Keratinocyte (primary cell): ENCODE measurements at regions not wholly inside any gene's neighbourhood (a gene's known extent, or its start where the extent isn't known, plus 50 kb on each side); places are given as distances from the start of the nearest gene placed in this dataset.

Experiments used
- DNase-seq: peaks from one replicate; pipeline ENCODE4 v3.0.0-alpha.2; 2011; ENCODE audit warnings: low read depth, missing footprints, low spot score
- FAIRE-seq: peaks from 2 replicates; lab custom pipeline; 2011; peaks lifted over from hg19 to GRCh38; lab: Jason Lieb, UNC
- H2AFZ ChIP-seq: 2 replicates; pipeline ENCODE4 v1.6.0; 2012; ENCODE audit warnings: low read length, control low read depth, inconsistent platforms; ENCODE audit not compliant: control insufficient read depth
- H3K27ac ChIP-seq: 2 replicates; pipeline ENCODE4 v1.5.1; 2011; ENCODE audit warnings: low read length; ENCODE audit not compliant: control insufficient read depth, insufficient read depth
- H3K27me3 ChIP-seq: 3 replicates; pipeline ENCODE4 v1.6.0; 2011; ENCODE audit warnings: low read length; ENCODE audit not compliant: control insufficient read depth, insufficient read depth; ENCODE audit errors: extremely low read depth
- H3K36me3 ChIP-seq, 2 experiments: 2 replicates in 1 of 2; 3 replicates in 1 of 2; pipeline ENCODE4 v1.5.1; 2011; ENCODE audit warnings: low read length in 2 of 2, mild to moderate bottlenecking in 1 of 2; ENCODE audit not compliant: control insufficient read depth in 2 of 2, insufficient read depth in 2 of 2; ENCODE audit errors: extremely low read depth in 1 of 2
- H3K4me1 ChIP-seq: 3 replicates; pipeline ENCODE4 v1.5.1; 2011; ENCODE audit warnings: low read length; ENCODE audit not compliant: control insufficient read depth, insufficient read depth; ENCODE audit errors: extremely low read depth
- H3K4me2 ChIP-seq: 3 replicates; pipeline ENCODE4 v1.6.0; 2011; ENCODE audit warnings: low read depth, low read length; ENCODE audit not compliant: control insufficient read depth, insufficient read depth; ENCODE audit errors: extremely low read depth
- H3K4me3 ChIP-seq, 3 experiments: fragments of 200-600 bp in 1 of 3; sonication (generic) in 1 of 3; 2 replicates in 2 of 3; 3 replicates in 1 of 3; pipeline ENCODE4 v1.5.1; 2011 to 2016; ENCODE audit warnings: low read length in 3 of 3, mild to moderate bottlenecking in 3 of 3, control low read depth in 2 of 3, inconsistent platforms in 1 of 3, low read depth in 1 of 3, mixed read lengths in 1 of 3, mixed run types in 1 of 3, moderate library complexity in 1 of 3; ENCODE audit not compliant: control insufficient read depth in 2 of 3, insufficient read depth in 2 of 3; ENCODE audit errors: extremely low read depth in 1 of 3
- H3K79me2 ChIP-seq: 2 replicates; pipeline ENCODE4 v1.6.0; 2012; ENCODE audit warnings: low read length; ENCODE audit not compliant: control insufficient read depth, insufficient read depth
- H3K9ac ChIP-seq: 3 replicates; pipeline ENCODE4 v1.6.0; 2011; ENCODE audit warnings: low read length; ENCODE audit not compliant: control insufficient read depth, insufficient read depth; ENCODE audit errors: extremely low read depth
- H3K9me1 ChIP-seq: 3 replicates; pipeline ENCODE4 v1.6.0; 2011; ENCODE audit warnings: low read length; ENCODE audit not compliant: control insufficient read depth, insufficient read depth; ENCODE audit errors: extremely low read depth
- H3K9me3 ChIP-seq: 2 replicates; pipeline ENCODE4 v1.5.1; 2012; ENCODE audit warnings: low read depth, low read length; ENCODE audit not compliant: control insufficient read depth
- H4K20me1 ChIP-seq: 3 replicates; pipeline ENCODE4 v1.6.0; 2011; ENCODE audit warnings: low read length; ENCODE audit not compliant: control insufficient read depth, insufficient read depth; ENCODE audit errors: extremely low read depth
- EZH2 ChIP-seq: IDR thresholded peaks from one replicate; pipeline ENCODE4 v1.6.1; 2012; ENCODE audit warnings: inconsistent platforms, mild to moderate bottlenecking, low read length, moderate library complexity
- dilution Hi-C: fragments of 300-500 bp; cut with MboI; formaldehyde crosslinking; loops from one replicate; pipeline ENCODE4 v1.7.0; 2020; ENCODE audit warnings: low sequenced_read_pairs; ENCODE audit not compliant: extremely low pct_ligation_motif_present
- TF ChIP-seq, protein P1 (sequence below), 3 experiments: IDR thresholded peaks in 1 of 3; conservative IDR thresholded peaks in 1 of 3; optimal IDR thresholded peaks in 1 of 3; 2 replicates in 2 of 3; 3 replicates in 1 of 3; pipeline versions ENCODE3 to v1.5.1; 2011; ENCODE audit warnings: low read length in 3 of 3, mild to moderate bottlenecking in 3 of 3, moderate library complexity in 2 of 3, control low read depth in 1 of 3, inconsistent platforms in 1 of 3; ENCODE audit not compliant: insufficient read depth in 2 of 3; ENCODE audit errors: extremely low read depth in 1 of 3

DNA sequence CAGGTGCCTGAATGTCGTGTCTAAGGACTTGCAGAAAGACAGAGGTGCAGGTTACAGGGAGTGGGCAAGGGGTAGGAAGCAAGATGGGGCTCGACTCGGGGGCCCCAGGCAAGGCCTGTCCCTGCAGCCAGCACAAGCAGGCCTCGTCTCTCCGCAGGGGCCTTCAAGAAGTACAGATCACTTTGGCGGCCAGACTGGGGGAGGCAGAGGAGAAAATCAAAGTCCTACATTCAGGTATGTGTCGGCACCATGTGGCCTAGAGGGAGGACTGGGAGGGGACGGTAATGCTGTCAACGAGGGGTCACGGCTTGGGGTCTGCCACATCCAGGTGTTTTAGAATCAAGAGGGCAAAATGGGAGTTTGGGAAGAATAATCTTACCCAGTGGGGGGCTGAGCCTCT lies 73.7 kb downstream of the PHETA1 start:
- dilution Hi-C loops = no loop called here
- FAIRE-seq = no peak
- H3K9ac ChIP-seq = no peak overlapping the region

DNA sequence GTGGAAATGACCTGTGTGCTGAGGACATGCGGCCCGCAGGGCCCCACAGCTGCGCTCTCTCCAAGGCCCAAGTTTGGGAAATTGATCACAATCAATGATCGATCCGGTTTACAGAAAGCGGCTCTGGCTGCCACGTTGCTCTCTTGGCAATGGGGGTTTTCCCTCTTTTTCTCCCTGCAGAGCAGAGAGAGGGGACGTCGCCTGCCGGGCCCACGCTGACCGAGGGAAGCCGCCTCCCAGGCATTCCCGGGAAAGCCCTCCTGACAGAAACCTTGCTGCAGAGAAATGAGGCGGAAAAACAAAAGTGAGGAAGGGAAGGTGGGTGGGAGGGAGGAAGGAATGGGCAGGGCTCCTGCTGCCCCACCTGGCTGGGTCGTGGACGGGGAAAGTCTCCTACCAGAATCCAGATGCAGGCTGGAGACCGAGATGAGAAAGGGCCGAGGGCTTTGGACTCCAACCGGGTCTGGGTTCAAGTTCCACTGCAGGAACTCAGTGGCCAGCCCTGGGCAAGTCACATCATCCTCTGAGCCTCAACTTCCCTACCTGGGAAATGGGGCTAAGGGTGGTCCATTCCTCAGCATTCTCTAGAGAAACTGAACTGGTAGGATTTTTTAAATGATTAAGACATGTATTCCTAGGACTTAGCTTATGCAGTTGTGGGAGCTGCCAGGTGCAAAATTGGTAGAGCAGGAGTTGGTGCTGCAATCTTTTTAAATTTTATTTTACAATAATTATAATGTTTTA lies 75.5 kb downstream of the PHETA1 start:
- DNase-seq (no peak), FAIRE-seq (no peak)
- no peaks in the 10 kb centered on the region for H3K27me3 ChIP-seq
- H3K9me3 ChIP-seq = no peaks in the 10 kb centered on the region
- H4K20me1 ChIP-seq = no peaks in the 10 kb centered on the region
- no peak overlapping the region for H3K9ac ChIP-seq
- no peak for TF ChIP-seq EZH2
- TF ChIP-seq, protein P1, sequence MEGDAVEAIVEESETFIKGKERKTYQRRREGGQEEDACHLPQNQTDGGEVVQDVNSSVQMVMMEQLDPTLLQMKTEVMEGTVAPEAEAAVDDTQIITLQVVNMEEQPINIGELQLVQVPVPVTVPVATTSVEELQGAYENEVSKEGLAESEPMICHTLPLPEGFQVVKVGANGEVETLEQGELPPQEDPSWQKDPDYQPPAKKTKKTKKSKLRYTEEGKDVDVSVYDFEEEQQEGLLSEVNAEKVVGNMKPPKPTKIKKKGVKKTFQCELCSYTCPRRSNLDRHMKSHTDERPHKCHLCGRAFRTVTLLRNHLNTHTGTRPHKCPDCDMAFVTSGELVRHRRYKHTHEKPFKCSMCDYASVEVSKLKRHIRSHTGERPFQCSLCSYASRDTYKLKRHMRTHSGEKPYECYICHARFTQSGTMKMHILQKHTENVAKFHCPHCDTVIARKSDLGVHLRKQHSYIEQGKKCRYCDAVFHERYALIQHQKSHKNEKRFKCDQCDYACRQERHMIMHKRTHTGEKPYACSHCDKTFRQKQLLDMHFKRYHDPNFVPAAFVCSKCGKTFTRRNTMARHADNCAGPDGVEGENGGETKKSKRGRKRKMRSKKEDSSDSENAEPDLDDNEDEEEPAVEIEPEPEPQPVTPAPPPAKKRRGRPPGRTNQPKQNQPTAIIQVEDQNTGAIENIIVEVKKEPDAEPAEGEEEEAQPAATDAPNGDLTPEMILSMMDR (optimal IDR thresholded peaks at IDR 0.05 in 1 of 3, IDR thresholded peaks at IDR 0.05 in 1 of 3, conservative IDR thresholded peaks at IDR 0.05 in 1 of 3; ENCODE audit: extremely low read depth in 1 of 3, insufficient read depth in 2 of 3, low read length in 3 of 3) = no peak
- no peak overlapping the region for H2AFZ ChIP-seq
- no peaks in the 10 kb centered on the region for H3K79me2 ChIP-seq
- H3K4me3 ChIP-seq = no peak overlapping the region
- no peaks in the 10 kb centered on the region for H3K4me1 ChIP-seq
- no peaks in the 10 kb centered on the region for H3K36me3 ChIP-seq
- H3K27ac ChIP-seq = no peak overlapping the region
- no peaks in the 10 kb centered on the region for H3K9me1 ChIP-seq
- dilution Hi-C loops = no loop called here
- H3K4me2 ChIP-seq = no peak overlapping the region

More for the DNA sequence above, 73.7 kb downstream of the PHETA1 start:
- Histone ChIP-seq H4K20me1 (no peaks in the 10 kb centered on the region), H3K4me2 (no peak overlapping the region), H3K9me1 (no peaks in the 10 kb centered on the region), H3K36me3 (no peaks in the 10 kb centered on the region), H2AFZ (no peak overlapping the region), H3K27ac (no peak overlapping the region), H3K27me3 (no peaks in the 10 kb centered on the region), H3K9me3 (no peaks in the 10 kb centered on the region), H3K79me2 (no peaks in the 10 kb centered on the region), H3K4me1 (no peaks in the 10 kb centered on the region), H3K4me3 (no peak overlapping the region)
- TF ChIP-seq EZH2 = no peak
- TF ChIP-seq, protein P1 (optimal IDR thresholded peaks at IDR 0.05 in 1 of 3, IDR thresholded peaks at IDR 0.05 in 1 of 3, conservative IDR thresholded peaks at IDR 0.05 in 1 of 3; ENCODE audit: extremely low read depth in 1 of 3, insufficient read depth in 2 of 3, low read length in 3 of 3) = no peak
- no peak for DNase-seq
